OCI-LY7 (cell line): ENCODE measurements at regions not wholly inside any gene's neighbourhood (a gene's known extent, or its start where the extent isn't known, plus 50 kb on each side); places are given as distances from the start of the nearest gene placed in this dataset.

Source experiments
- BruUV-seq: library from RNA; stranded (reverse); fragments of 400-500 nt; replicated peaks from 2 replicates; lab custom pipeline; 2021; lab: Mats Ljungman, UMichigan
- CTCF ChIA-PET: fragments of 300-600 bp; sonication (Branson Sonifier 250); formaldehyde crosslinking; loops from one replicate; lab custom pipeline; 2022; ENCODE audit warnings: antibody characterized with exemption; ENCODE audit not compliant: unreplicated experiment; lab: Charles Lee
- POLR2A ChIA-PET: fragments of 300-600 bp; sonication (Branson Sonifier 250); formaldehyde crosslinking; loops from one replicate; lab custom pipeline; 2022; ENCODE audit warnings: antibody characterized with exemption; lab: Charles Lee
- DNase-seq: peaks from one replicate; pipeline ENCODE4 v3.0.0-alpha.2; 2015; ENCODE audit warnings: low spot score
- H2AFZ ChIP-seq: fragments of 200-600 bp; sonication (generic), shearing (Covaris generic); 2 replicates; pipeline ENCODE4 v1.6.1; 2014; ENCODE audit warnings: mild to moderate bottlenecking, antibody characterized with exemption, low read length, moderate library complexity
- H3K27ac ChIP-seq: fragments of 200-600 bp; sonication (generic); 2 replicates; pipeline ENCODE4 v1.5.1; 2014; ENCODE audit warnings: mixed run types, low read depth, mild to moderate bottlenecking, moderate library complexity, low read length, inconsistent platforms; ENCODE audit not compliant: poor library complexity, severe bottlenecking
- H3K36me3 ChIP-seq: fragments of 200-600 bp; sonication (generic); 2 replicates; pipeline ENCODE4 v1.6.1; 2014; ENCODE audit warnings: mild to moderate bottlenecking, antibody characterized with exemption, low read length, moderate library complexity, mixed read lengths; ENCODE audit not compliant: insufficient read depth
- H3K4me1 ChIP-seq: fragments of 200-600 bp; sonication (generic); 2 replicates; pipeline ENCODE4 v1.5.1; 2014; ENCODE audit warnings: mild to moderate bottlenecking, low read length; ENCODE audit not compliant: insufficient read depth, poor library complexity, severe bottlenecking
- H3K4me2 ChIP-seq: fragments of 200-600 bp; sonication (generic); 2 replicates; pipeline ENCODE4 v1.6.1; 2014; ENCODE audit warnings: mild to moderate bottlenecking, low read length
- H3K4me3 ChIP-seq: fragments of 200-600 bp; sonication (generic); 2 replicates; pipeline ENCODE4 v1.5.1; 2014; ENCODE audit warnings: mild to moderate bottlenecking, low read depth, low read length; ENCODE audit not compliant: poor library complexity, severe bottlenecking
- H3K79me2 ChIP-seq: fragments of 200-600 bp; sonication (generic); 2 replicates; pipeline ENCODE4 v1.6.1; 2016; ENCODE audit warnings: low read depth, mild to moderate bottlenecking, low read length, moderate library complexity, mixed read lengths; ENCODE audit not compliant: insufficient read depth
- H3K9me2 ChIP-seq: fragments of 200-600 bp; sonication (generic); 2 replicates; pipeline ENCODE4 v1.6.1; 2016; ENCODE audit warnings: mild to moderate bottlenecking, low read length, mixed read lengths; ENCODE audit not compliant: insufficient read depth
- H3K9me3 ChIP-seq: fragments of 200-600 bp; sonication (generic); 2 replicates; pipeline ENCODE4 v1.6.1; 2014; ENCODE audit warnings: mild to moderate bottlenecking, mixed run types, low read length, mixed read lengths
- H4K20me1 ChIP-seq: fragments of 200-600 bp; sonication (generic); 2 replicates; pipeline ENCODE4 v1.6.1; 2014; ENCODE audit warnings: mild to moderate bottlenecking, antibody characterized with exemption, low read length, moderate library complexity, mixed read lengths; ENCODE audit not compliant: insufficient read depth
- CTCF ChIP-seq: fragments of 200-600 bp; sonication (generic); conservative IDR thresholded peaks from 2 replicates; pipeline ENCODE4 v1.5.1; 2014; ENCODE audit warnings: mild to moderate bottlenecking, antibody characterized with exemption, low read length, moderate library complexity, mixed read lengths
- EZH2phosphoT487 ChIP-seq: fragments of 200-600 bp; sonication (generic); IDR thresholded peaks from 2 replicates; pipeline ENCODE4 v1.6.1; 2018; ENCODE audit warnings: low read depth, borderline replicate concordance, mild to moderate bottlenecking, mixed run types, antibody characterized with exemption, low read length, moderate library complexity, mixed read lengths
- intact Hi-C: fragments of 100-400 bp; cut with micrococcal nuclease; formaldehyde crosslinking; loops from one replicate; pipeline ENCODE4 v1.10.0; 2022; ENCODE audit not compliant: unreplicated experiment

- CTCF ChIA-PET: interaction anchor here (0.6 kb wide), 1 partner anchor 102 kb away, joined by 3 read pairs; no protein-coding TSS in a partner anchor
- intact Hi-C loops: no loop called here
- H3K4me2 ChIP-seq: no peak overlapping the region
These were observed 348.2 kb downstream of the ZSWIM6 start for GRCh38 chr5:61680247-61680646.

GRCh38 chr5:61683148-61683547 is 351.1 kb downstream of the ZSWIM6 start:
- Histone ChIP-seq H3K36me3 (no peaks in the 10 kb centered on the region), H3K4me1 (no peaks in the 10 kb centered on the region), H3K9me2 (no peaks in the 10 kb centered on the region), H3K27ac (no peak overlapping the region), H3K4me2 (no peak overlapping the region), H2AFZ (no peak overlapping the region), H3K79me2 (no peaks in the 10 kb centered on the region), H3K9me3 (no peaks in the 10 kb centered on the region), H4K20me1 (no peaks in the 10 kb centered on the region), H3K4me3 (no peak overlapping the region)
- CTCF ChIA-PET: no interaction called here
- POLR2A ChIA-PET: interaction anchor here (0.6 kb wide), 2 partner anchors 317 to 775 kb away, joined by 3 read pairs; no protein-coding TSS in a partner anchor
- no peak for TF ChIP-seq EZH2phosphoT487
- TF ChIP-seq CTCF: no peak
- no peak for DNase-seq
- no TSS peak for BruUV-seq
- intact Hi-C loops: no loop called here

More at GRCh38 chr5:61680247-61680646, 348.2 kb downstream of the ZSWIM6 start:
- no peaks in the 10 kb centered on the region for H3K4me1 ChIP-seq
- no peak for TF ChIP-seq CTCF
- TF ChIP-seq EZH2phosphoT487: no peak
- H2AFZ ChIP-seq: no peak overlapping the region
- H3K9me2 ChIP-seq: no peaks in the 10 kb centered on the region
- POLR2A ChIA-PET: no interaction called here
- no peak overlapping the region for H3K4me3 ChIP-seq
- H3K79me2 ChIP-seq: no peaks in the 10 kb centered on the region
- no peaks in the 10 kb centered on the region for H3K36me3 ChIP-seq
- no peak overlapping the region for H3K27ac ChIP-seq
- H4K20me1 ChIP-seq: no peaks in the 10 kb centered on the region
- DNase-seq: no peak
- no TSS peak for BruUV-seq
- no peaks in the 10 kb centered on the region for H3K9me3 ChIP-seq

GRCh38 chr5:61683926-61684325 is 351.9 kb downstream of the ZSWIM6 start:
- no peak overlapping the region for H2AFZ ChIP-seq
- no peak for DNase-seq
- H3K9me2 ChIP-seq: no peaks in the 10 kb centered on the region
- BruUV-seq: no TSS peak
- H4K20me1 ChIP-seq: no peaks in the 10 kb centered on the region
- no peaks in the 10 kb centered on the region for H3K79me2 ChIP-seq
- H3K36me3 ChIP-seq: no peaks in the 10 kb centered on the region
- POLR2A ChIA-PET: interaction anchor here (0.6 kb wide), 1 partner anchor 774 kb away, joined by 3 read pairs; no protein-coding TSS in a partner anchor
- H3K4me1 ChIP-seq: no peaks in the 10 kb centered on the region
- no peak overlapping the region for H3K27ac ChIP-seq
- intact Hi-C loops: no loop called here
- CTCF ChIA-PET: no interaction called here
- H3K4me3 ChIP-seq: no peak overlapping the region
- no peak overlapping the region for H3K4me2 ChIP-seq
- TF ChIP-seq CTCF (no peak), EZH2phosphoT487 (no peak)
- H3K9me3 ChIP-seq: no peaks in the 10 kb centered on the region
